Loucy (cell line): ENCODE measurements at regions not wholly inside any gene's neighbourhood (a gene's known extent, or its start where the extent isn't known, plus 50 kb on each side); places are given as distances from the start of the nearest gene placed in this dataset.
A peak's percentile ranks its signal among the peaks of the same experiment; 100 is the strongest.

Experiments used
- H2AFZ ChIP-seq: fragments of 200-600 bp; sonication (generic); 2 replicates; pipeline ENCODE4 v1.6.0; 2016; ENCODE audit warnings: antibody characterized with exemption, mild to moderate bottlenecking, low read length, moderate library complexity
- H3F3A ChIP-seq: fragments of 200-600 bp; 2 replicates; pipeline ENCODE4 v1.6.0; 2016; ENCODE audit warnings: antibody characterized with exemption, low read depth, mild to moderate bottlenecking
- H3K27me3 ChIP-seq: fragments of 200-600 bp; sonication (generic); 2 replicates; pipeline ENCODE4 v1.6.1; 2014; ENCODE audit warnings: low read length, mild to moderate bottlenecking; ENCODE audit not compliant: insufficient read depth, poor library complexity, severe bottlenecking
- H3K36me3 ChIP-seq: fragments of 200-600 bp; sonication (generic); 2 replicates; pipeline ENCODE4 v1.6.1; 2016; ENCODE audit warnings: low read length; ENCODE audit not compliant: insufficient read depth
- H3K4me1 ChIP-seq: fragments of 200-600 bp; sonication (generic); 2 replicates; pipeline ENCODE4 v1.5.1; 2014; ENCODE audit warnings: low read length, mild to moderate bottlenecking; ENCODE audit not compliant: insufficient read depth, poor library complexity, severe bottlenecking
- H3K4me2 ChIP-seq: fragments of 200-600 bp; sonication (generic); 2 replicates; pipeline ENCODE4 v1.6.0; 2014; ENCODE audit warnings: antibody characterized with exemption, low read length, low read depth, mild to moderate bottlenecking; ENCODE audit not compliant: poor library complexity, severe bottlenecking
- H3K4me3 ChIP-seq: fragments of 200-600 bp; sonication (generic); 2 replicates; pipeline ENCODE4 v1.5.1; 2014; ENCODE audit warnings: low read length, mild to moderate bottlenecking, mixed read lengths; ENCODE audit not compliant: poor library complexity, severe bottlenecking
- H3K79me2 ChIP-seq: fragments of 200-600 bp; sonication (generic); 2 replicates; pipeline ENCODE4 v1.6.1; 2014; ENCODE audit warnings: low read length; ENCODE audit not compliant: insufficient read depth
- H3K9ac ChIP-seq: fragments of 200-600 bp; sonication (generic); 2 replicates; pipeline ENCODE4 v1.6.0; 2014; ENCODE audit warnings: mild to moderate bottlenecking, low read depth, low read length, moderate library complexity; ENCODE audit not compliant: poor library complexity, severe bottlenecking
- H3K9me2 ChIP-seq: fragments of 200-600 bp; sonication (generic); replicated peaks from 2 replicates; pipeline ENCODE4 v1.6.1; 2016; ENCODE audit warnings: low read depth, low read length, mixed read lengths
- H3K9me3 ChIP-seq: fragments of 200-600 bp; sonication (generic); 2 replicates; pipeline ENCODE4 v1.6.1; 2014; ENCODE audit warnings: mild to moderate bottlenecking, antibody characterized with exemption, low read length, low read depth; ENCODE audit not compliant: insufficient read depth
- H4K20me1 ChIP-seq: fragments of 200-600 bp; sonication (generic); 2 replicates; pipeline ENCODE4 v1.6.0; 2014; ENCODE audit warnings: antibody characterized with exemption, low read length, mild to moderate bottlenecking; ENCODE audit not compliant: insufficient read depth, poor library complexity, severe bottlenecking
- CTCF ChIP-seq: fragments of 200-600 bp; sonication (generic); conservative IDR thresholded peaks from 2 replicates; pipeline ENCODE4 v1.5.1; 2014; ENCODE audit warnings: mild to moderate bottlenecking, antibody characterized with exemption, low read length
- EZH2phosphoT487 ChIP-seq: fragments of 200-600 bp; IDR thresholded peaks from 2 replicates; pipeline ENCODE4 v1.6.1; 2018; ENCODE audit warnings: antibody characterized with exemption, mild to moderate bottlenecking, moderate library complexity, borderline replicate concordance

DNA sequence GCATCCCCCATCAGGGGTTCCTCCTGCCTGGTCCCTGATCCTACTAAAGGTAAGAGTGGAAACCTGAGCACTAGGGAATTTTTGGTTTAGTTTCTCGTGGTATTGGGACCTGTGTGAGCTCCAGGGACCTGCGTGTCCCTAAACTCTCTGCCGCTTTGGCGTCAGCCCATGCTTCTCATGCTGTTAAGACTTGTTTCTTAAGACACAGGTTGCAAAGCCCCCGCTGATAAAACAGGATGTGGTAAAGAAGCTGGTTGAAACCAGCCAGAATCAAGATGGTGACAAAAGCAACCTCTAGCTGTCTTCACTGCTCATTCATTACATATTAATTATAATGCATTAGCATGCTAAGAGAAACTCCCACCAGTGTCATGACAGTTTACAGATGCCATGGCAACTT, 64.6 kb downstream of the LYZL4 start:
- Histone ChIP-seq H2AFZ (peak overlapping the region; percentile 51; the same call in 1 of the 2 replicates), H3K27me3 (no peaks in the 10 kb centered on the region), H3K9ac (no peak overlapping the region), H4K20me1 (no peaks in the 10 kb centered on the region), H3K4me3 (no peak overlapping the region), H3F3A (no peaks in the 10 kb centered on the region), H3K36me3 (no peaks in the 10 kb centered on the region), H3K4me1 (peaks cover 2% of the 10 kb centered on the region), H3K4me2 (peak overlapping the region; percentile 11), H3K9me3 (no peaks in the 10 kb centered on the region), H3K79me2 (no peaks in the 10 kb centered on the region), H3K9me2 (no peaks in the 10 kb centered on the region)
- no peak for TF ChIP-seq EZH2phosphoT487
- TF ChIP-seq CTCF, result no peak

DNA sequence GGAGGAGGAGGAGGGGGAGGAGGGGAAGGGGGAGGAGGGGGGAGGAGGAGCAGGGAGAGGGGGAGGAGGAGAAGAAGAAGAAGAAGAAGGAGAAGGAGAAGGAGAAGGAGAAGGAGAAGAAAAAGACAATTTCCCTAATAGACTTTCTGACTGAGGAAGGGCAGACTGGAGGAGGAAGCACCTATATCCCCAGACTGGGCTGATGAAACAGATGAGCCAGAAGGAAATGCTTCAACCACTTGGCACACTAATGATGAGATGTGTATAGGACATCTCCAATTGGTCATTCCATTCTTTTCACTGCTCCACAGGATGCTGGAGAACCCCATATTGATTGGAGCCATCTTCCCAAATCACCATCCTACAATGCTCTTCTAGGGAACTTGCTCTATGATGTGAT, 69.9 kb downstream of the LYZL4 start:
- no peaks in the 10 kb centered on the region for H3K27me3 ChIP-seq
- H3K9ac ChIP-seq, result no peak overlapping the region
- H3K36me3 ChIP-seq, result no peaks in the 10 kb centered on the region
- H2AFZ ChIP-seq, result no peak overlapping the region
- no peaks in the 10 kb centered on the region for H4K20me1 ChIP-seq
- H3K4me2 ChIP-seq, result no peak overlapping the region
- H3K4me1 ChIP-seq, result no peaks in the 10 kb centered on the region
- no peak for TF ChIP-seq CTCF
- no peak for TF ChIP-seq EZH2phosphoT487
- H3K9me2 ChIP-seq, result no peaks in the 10 kb centered on the region
- H3K9me3 ChIP-seq, result no peaks in the 10 kb centered on the region
- no peaks in the 10 kb centered on the region for H3F3A ChIP-seq
- no peak overlapping the region for H3K4me3 ChIP-seq
- no peaks in the 10 kb centered on the region for H3K79me2 ChIP-seq

GRCh38 chr3:42339321-42339720, 71.1 kb downstream of the LYZL4 start:
- H3K9ac ChIP-seq, result no peak overlapping the region
- H3K79me2 ChIP-seq, result no peaks in the 10 kb centered on the region
- H3K36me3 ChIP-seq, result no peaks in the 10 kb centered on the region
- H3K9me3 ChIP-seq, result no peaks in the 10 kb centered on the region
- no peaks in the 10 kb centered on the region for H3K9me2 ChIP-seq
- H3K27me3 ChIP-seq, result no peaks in the 10 kb centered on the region
- no peak overlapping the region for H3K4me2 ChIP-seq
- H3K4me1 ChIP-seq, result no peaks in the 10 kb centered on the region
- H3K4me3 ChIP-seq, result no peak overlapping the region
- H3F3A ChIP-seq, result no peaks in the 10 kb centered on the region
- no peak overlapping the region for H2AFZ ChIP-seq
- no peaks in the 10 kb centered on the region for H4K20me1 ChIP-seq
- TF ChIP-seq CTCF, result no peak
- no peak for TF ChIP-seq EZH2phosphoT487
